ENCODE measurements at regions not wholly inside any gene's neighbourhood (a gene's known extent, or its start where the extent isn't known, plus 50 kb on each side); places are given as distances from the start of the nearest gene placed in this dataset.
"Not testable (repeated sequence)": the region's sequence is repeated elsewhere in the genome, so short reads cannot be mapped to it uniquely, and the experiment has no call there.

DNA sequence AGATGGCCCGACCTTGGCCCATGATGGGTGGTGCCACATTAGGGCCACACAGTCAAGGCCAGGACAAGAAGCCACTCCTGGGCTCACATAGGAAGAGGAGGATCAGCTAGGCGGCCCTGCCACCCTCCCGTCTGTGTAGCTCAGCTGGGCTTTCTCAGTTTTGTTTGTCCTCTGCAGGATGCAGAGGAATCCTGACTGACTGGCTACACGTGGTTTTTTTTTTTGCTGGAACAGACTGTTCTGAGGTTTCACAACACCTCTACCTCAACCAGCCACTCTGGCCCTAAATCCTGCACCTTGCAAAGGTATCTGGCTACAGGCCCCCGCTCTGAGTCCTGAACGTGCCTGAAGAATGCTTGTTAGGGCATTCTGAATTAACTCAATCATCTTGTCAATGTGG, 88.3 kb upstream of the MSX2 start:
- no peak for DNase-seq (ENCODE audit: low spot score in 2 of 2)
- Histone ChIP-seq H3K4me1 (no peaks in the 10 kb centered on the region), H3K4me3 (no peak overlapping the region), H3K27ac (no peak overlapping the region), H3K9me3 (no peaks in the 10 kb centered on the region), H3K27me3 (no peaks in the 10 kb centered on the region), H3K36me3 (no peaks in the 10 kb centered on the region)
- 73 to 81% methylated on average over 6 of the region's 6 CpGs for whole genome bisulfite sequencing, 2 donors
- TF ChIP-seq EP300 (IDR thresholded peaks at IDR 0.05), result no peak
- TF ChIP-seq, protein P1, sequence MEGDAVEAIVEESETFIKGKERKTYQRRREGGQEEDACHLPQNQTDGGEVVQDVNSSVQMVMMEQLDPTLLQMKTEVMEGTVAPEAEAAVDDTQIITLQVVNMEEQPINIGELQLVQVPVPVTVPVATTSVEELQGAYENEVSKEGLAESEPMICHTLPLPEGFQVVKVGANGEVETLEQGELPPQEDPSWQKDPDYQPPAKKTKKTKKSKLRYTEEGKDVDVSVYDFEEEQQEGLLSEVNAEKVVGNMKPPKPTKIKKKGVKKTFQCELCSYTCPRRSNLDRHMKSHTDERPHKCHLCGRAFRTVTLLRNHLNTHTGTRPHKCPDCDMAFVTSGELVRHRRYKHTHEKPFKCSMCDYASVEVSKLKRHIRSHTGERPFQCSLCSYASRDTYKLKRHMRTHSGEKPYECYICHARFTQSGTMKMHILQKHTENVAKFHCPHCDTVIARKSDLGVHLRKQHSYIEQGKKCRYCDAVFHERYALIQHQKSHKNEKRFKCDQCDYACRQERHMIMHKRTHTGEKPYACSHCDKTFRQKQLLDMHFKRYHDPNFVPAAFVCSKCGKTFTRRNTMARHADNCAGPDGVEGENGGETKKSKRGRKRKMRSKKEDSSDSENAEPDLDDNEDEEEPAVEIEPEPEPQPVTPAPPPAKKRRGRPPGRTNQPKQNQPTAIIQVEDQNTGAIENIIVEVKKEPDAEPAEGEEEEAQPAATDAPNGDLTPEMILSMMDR (IDR thresholded peaks at IDR 0.05), result no peak
- TF ChIP-seq POLR2A (IDR thresholded peaks at IDR 0.05), result no peak

DNA sequence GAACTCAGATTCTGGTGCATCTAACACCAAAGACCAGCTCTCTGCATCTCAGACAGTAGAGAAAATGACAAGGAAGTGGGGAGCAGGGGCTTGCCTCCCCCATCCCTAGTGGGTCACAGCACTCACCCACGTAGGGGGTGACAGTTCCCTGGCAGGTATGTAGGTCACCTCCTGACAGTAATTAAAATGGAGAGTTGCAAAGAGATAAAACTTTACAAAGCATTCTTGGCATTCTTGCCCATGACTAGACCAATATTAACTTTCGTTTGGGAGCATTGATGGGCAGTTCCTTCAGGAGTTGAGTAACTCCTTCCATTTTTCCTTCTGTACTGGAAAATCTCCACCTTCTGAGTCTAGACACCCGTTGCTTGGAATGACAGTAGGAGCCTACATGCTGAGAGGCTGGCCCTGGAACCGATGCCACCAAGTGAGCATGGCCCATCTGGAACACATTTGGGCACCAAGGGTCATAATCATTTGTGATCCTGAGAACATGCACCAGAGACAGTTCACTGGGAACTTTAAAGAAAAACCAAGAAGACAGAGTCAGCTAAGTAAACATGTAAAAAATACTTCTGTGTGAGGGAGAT, 81.5 kb upstream of the MSX2 start:
- TF ChIP-seq EP300 (IDR thresholded peaks at IDR 0.05) (no peak), POLR2A (IDR thresholded peaks at IDR 0.05) (no peak)
- TF ChIP-seq, protein P1 (IDR thresholded peaks at IDR 0.05), result no peak
- Histone ChIP-seq H3K27ac (no peak overlapping the region), H3K36me3 (no peaks in the 10 kb centered on the region), H3K27me3 (no peaks in the 10 kb centered on the region), H3K4me1 (no peaks in the 10 kb centered on the region), H3K4me3 (no peak overlapping the region), H3K9me3 (peaks cover 0 to 15% (median 0%) of the 10 kb centered on the region in 4 donors)
- WGBS, 2 donors, result 29% methylated on average over 4 of the region's 4 CpGs
- DNase-seq (ENCODE audit: low spot score in 2 of 2), result no peak

DNA sequence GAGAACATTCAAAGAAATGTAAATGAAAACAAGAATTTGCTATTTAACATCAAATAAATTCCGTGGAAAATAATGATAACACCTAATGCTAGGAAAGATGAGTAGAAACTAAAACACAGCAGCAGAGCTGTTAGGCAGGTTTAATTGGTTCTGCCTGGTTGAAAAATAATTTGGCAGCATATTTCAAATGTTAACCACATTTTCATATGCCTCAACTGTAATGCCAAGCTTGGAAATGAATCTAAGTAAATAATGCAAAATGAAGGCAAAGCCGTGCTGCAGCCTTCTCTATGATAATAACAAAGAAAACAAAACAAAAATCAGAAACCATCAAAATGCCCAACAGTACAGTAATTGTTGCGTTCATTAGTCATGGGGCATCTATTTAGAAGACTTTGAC, 79.9 kb upstream of the MSX2 start:
- Histone ChIP-seq H3K27ac (no peak overlapping the region), H3K36me3 (no peaks in the 10 kb centered on the region), H3K4me1 (no peaks in the 10 kb centered on the region), H3K4me3 (no peak overlapping the region), H3K9me3 (peaks cover 0 to 27% (median 0%) of the 10 kb centered on the region in 4 donors), H3K27me3 (no peaks in the 10 kb centered on the region)
- DNase-seq (ENCODE audit: low spot score in 2 of 2), result no peak
- TF ChIP-seq POLR2A (IDR thresholded peaks at IDR 0.05), result no peak
- TF ChIP-seq EP300 (IDR thresholded peaks at IDR 0.05), result no peak
- 52 to 55% methylated on average over 3 of the region's 3 CpGs for WGBS, 2 donors

DNA sequence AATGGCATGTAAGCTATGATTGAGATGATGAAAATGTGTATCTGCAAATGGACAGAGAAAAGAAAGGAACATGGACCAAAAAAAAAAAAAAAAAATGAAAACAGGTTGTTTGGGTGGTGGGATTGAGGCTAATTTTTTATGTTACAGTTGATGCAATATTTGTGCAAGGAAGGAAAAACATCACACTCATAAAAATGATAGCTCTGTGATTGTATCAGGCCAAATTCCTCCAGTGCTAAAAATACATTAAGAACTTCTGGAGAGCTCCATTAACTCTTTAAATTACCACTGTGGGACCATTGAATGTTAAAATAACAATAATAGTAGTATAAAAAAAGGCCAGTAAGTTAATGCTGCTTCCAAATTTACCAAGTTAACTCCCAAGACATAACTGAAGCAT, 79.5 kb upstream of the MSX2 start:
- H3K27me3 ChIP-seq, result no peaks in the 10 kb centered on the region
- no peak overlapping the region for H3K4me3 ChIP-seq
- no peak for DNase-seq (ENCODE audit: low spot score in 2 of 2)
- H3K9me3 ChIP-seq, result peaks cover 0 to 27% (median 0%) of the 10 kb centered on the region in 4 donors
- no peak overlapping the region for H3K27ac ChIP-seq
- no peaks in the 10 kb centered on the region for H3K4me1 ChIP-seq
- H3K36me3 ChIP-seq, result no peaks in the 10 kb centered on the region
- TF ChIP-seq, protein P1 (IDR thresholded peaks at IDR 0.05), result no peak
- no peak for TF ChIP-seq POLR2A (IDR thresholded peaks at IDR 0.05)
- TF ChIP-seq EP300 (IDR thresholded peaks at IDR 0.05), result no peak

DNA sequence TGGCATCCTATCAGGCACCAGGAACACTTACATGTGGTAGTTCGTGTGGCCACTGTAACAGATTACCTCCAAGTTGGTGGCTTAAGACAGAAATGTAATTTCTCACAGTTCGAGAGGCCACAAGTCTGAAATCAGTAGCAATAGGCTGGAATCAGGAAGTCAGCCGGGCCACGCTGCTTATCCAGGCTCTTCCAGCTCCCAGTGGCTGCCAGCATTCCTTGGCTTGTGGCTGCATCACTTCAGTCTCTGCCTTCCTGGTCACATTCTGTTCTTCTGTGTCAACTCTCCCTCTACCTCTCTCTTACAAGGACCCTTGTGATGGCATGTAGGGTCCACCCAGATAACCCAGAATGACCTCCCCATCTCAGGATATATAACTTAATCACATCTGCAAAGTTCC, 78.7 kb upstream of the MSX2 start:
- H3K4me3 ChIP-seq, result no peak overlapping the region
- peaks cover 0 to 27% (median 0%) of the 10 kb centered on the region in 4 donors for H3K9me3 ChIP-seq
- no peak overlapping the region for H3K27ac ChIP-seq
- no peak for TF ChIP-seq POLR2A (IDR thresholded peaks at IDR 0.05)
- WGBS, 2 donors, result 76 to 87% methylated on average over 4 of the region's 4 CpGs
- no peaks in the 10 kb centered on the region for H3K36me3 ChIP-seq
- no peaks in the 10 kb centered on the region for H3K4me1 ChIP-seq
- H3K27me3 ChIP-seq, result no peaks in the 10 kb centered on the region
- no peak for DNase-seq (ENCODE audit: low spot score in 2 of 2)

- not testable (repeated sequence) for H3K4me1 ChIP-seq; H3K36me3 ChIP-seq; DNase-seq (ENCODE audit: low spot score in 2 of 2); H3K4me3 ChIP-seq; H3K27me3 ChIP-seq; H3K27ac ChIP-seq
- WGBS, 2 donors, result 90 to 94% methylated on average over 4 of the region's 4 CpGs
- peaks cover 0 to 27% (median 0%) of the 10 kb centered on the region in 4 donors for H3K9me3 ChIP-seq
Measured at GRCh38 chr5:174648618-174649017, 75.8 kb upstream of the MSX2 start.

- H3K9me3 ChIP-seq, result peaks cover 0 to 27% (median 0%) of the 10 kb centered on the region in 4 donors
- H3K27me3 ChIP-seq, result no peaks in the 10 kb centered on the region
Measured at GRCh38 chr5:174649391-174649790, 75.0 kb upstream of the MSX2 start.

More at GRCh38 chr5:174649391-174649790, 75.0 kb upstream of the MSX2 start:
- WGBS, 2 donors, result 88 to 91% methylated on average over 8 of the region's 8 CpGs
- Histone ChIP-seq H3K27ac (no peak overlapping the region), H3K4me1 (no peaks in the 10 kb centered on the region), H3K4me3 (no peak overlapping the region), H3K36me3 (no peaks in the 10 kb centered on the region)
- DNase-seq (ENCODE audit: low spot score in 2 of 2), result no peak
- TF ChIP-seq, protein P1 (IDR thresholded peaks at IDR 0.05), result no peak
- TF ChIP-seq EP300 (IDR thresholded peaks at IDR 0.05) (no peak), POLR2A (IDR thresholded peaks at IDR 0.05) (no peak)

Measured in tibial nerve (tissue), 4 donors.